IMR-90 (cell line): ENCODE measurements at regions not wholly inside any gene's neighbourhood (a gene's known extent, or its start where the extent isn't known, plus 50 kb on each side); places are given as distances from the start of the nearest gene placed in this dataset.

Experiments used
- ATAC-seq: fragments of 200-7000 bp; cut with Tn5 transposase; 2 replicates; pipeline ENCODE4 v1.9.1; 2020; ENCODE audit warnings: low read depth, mild to moderate bottlenecking, moderate library complexity
- BruUV-seq: library from RNA; stranded (reverse); fragments of 400-500 nt; replicated peaks from 2 replicates; lab custom pipeline; 2021; lab: Mats Ljungman, UMichigan
- CTCF ChIA-PET: fragments of 300-600 bp; formaldehyde crosslinking; extraction: SDS; loops from one replicate; lab custom pipeline; 2021; ENCODE audit warnings: antibody characterized with exemption; lab: Yijun Ruan, JAX
- POLR2A ChIA-PET: fragments of 300-600 bp; sonication (Branson Sonifier 250); formaldehyde crosslinking; loops from one replicate; lab custom pipeline; 2022; ENCODE audit warnings: antibody characterized with exemption; ENCODE audit not compliant: unreplicated experiment; lab: Charles Lee
- DNase-seq: peaks from one replicate; pipeline ENCODE4 v3.0.0; 2013
- H2AFZ ChIP-seq: replicated peaks from 2 replicates; pipeline ENCODE3; 2013; ENCODE audit warnings: low read length, mild to moderate bottlenecking; ENCODE audit not compliant: poor library complexity
- H2AK5ac ChIP-seq: 2 replicates; pipeline ENCODE4 v1.6.1; 2013; ENCODE audit warnings: low read depth, low read length, inconsistent platforms
- H2AK9ac ChIP-seq: replicated peaks from 2 replicates; pipeline ENCODE3; 2013; ENCODE audit warnings: mild to moderate bottlenecking, low read depth, low read length, moderate library complexity; ENCODE audit not compliant: poor library complexity
- H2BK120ac ChIP-seq: 2 replicates; pipeline ENCODE4 v1.6.1; 2013; ENCODE audit warnings: low read depth, low read length, inconsistent platforms
- H2BK15ac ChIP-seq: 3 replicates; pipeline ENCODE4 v1.6.1; 2013; ENCODE audit warnings: low read depth, low read length, inconsistent platforms
- H2BK20ac ChIP-seq: 2 replicates; pipeline ENCODE4 v1.6.1; 2013; ENCODE audit warnings: low read depth, mild to moderate bottlenecking, inconsistent platforms, low read length, moderate library complexity
- H2BK5ac ChIP-seq: 2 replicates; pipeline ENCODE4 v1.6.1; 2013; ENCODE audit warnings: mild to moderate bottlenecking, low read depth, low read length, inconsistent platforms; ENCODE audit not compliant: poor library complexity, severe bottlenecking
- H3K14ac ChIP-seq: replicated peaks from 2 replicates; pipeline ENCODE4 v1.6.1; 2013; ENCODE audit warnings: low read depth, low read length, inconsistent platforms
- H3K18ac ChIP-seq: 2 replicates; pipeline ENCODE4 v1.6.1; 2013; ENCODE audit warnings: low read depth, low read length, control low read depth
- H3K23ac ChIP-seq: 2 replicates; pipeline ENCODE4 v1.6.1; 2013; ENCODE audit warnings: low read depth, low read length, inconsistent platforms
- H3K27ac ChIP-seq: 2 replicates; pipeline ENCODE4 v1.5.1; 2013; ENCODE audit warnings: mild to moderate bottlenecking, control low read depth, low read length; ENCODE audit not compliant: insufficient read depth
- H3K27me3 ChIP-seq: 2 replicates; pipeline ENCODE4 v1.6.1; 2013; ENCODE audit warnings: low read length; ENCODE audit not compliant: control insufficient read depth, insufficient read depth
- H3K36me3 ChIP-seq: 2 replicates; pipeline ENCODE4 v1.6.1; 2013; ENCODE audit warnings: low read length, mixed read lengths; ENCODE audit not compliant: control insufficient read depth, insufficient read depth
- H3K4ac ChIP-seq: 2 replicates; pipeline ENCODE4 v1.6.1; 2013; ENCODE audit warnings: low read depth, low read length, inconsistent platforms
- H3K4me1 ChIP-seq: 2 replicates; pipeline ENCODE4 v1.6.1; 2013; ENCODE audit warnings: low read length, mixed read lengths; ENCODE audit not compliant: control insufficient read depth, insufficient read depth
- H3K4me2 ChIP-seq: 2 replicates; pipeline ENCODE4 v1.6.1; 2013; ENCODE audit warnings: low read depth, mild to moderate bottlenecking, control low read depth, low read length, moderate library complexity
- H3K4me3 ChIP-seq: 2 replicates; pipeline ENCODE4 v1.5.1; 2013; ENCODE audit warnings: low read depth, mild to moderate bottlenecking, control low read depth, low read length, moderate library complexity; ENCODE audit not compliant: insufficient read depth
- H3K56ac ChIP-seq: 2 replicates; pipeline ENCODE4 v1.6.1; 2013; ENCODE audit warnings: low read length, inconsistent platforms; ENCODE audit not compliant: insufficient read depth; ENCODE audit errors: extremely low read depth
- H3K79me1 ChIP-seq, 2 experiments: 2 replicates each; pipeline ENCODE4 v1.6.1; 2013; ENCODE audit warnings: low read length in 2 of 2, inconsistent platforms in 1 of 2, low read depth in 1 of 2
- H3K9ac ChIP-seq: 2 replicates; pipeline ENCODE4 v1.6.1; 2013; ENCODE audit warnings: low read depth, low read length, control low read depth
- H3K9me1 ChIP-seq: 2 replicates; pipeline ENCODE4 v1.6.1; 2013; ENCODE audit warnings: low read length, inconsistent platforms; ENCODE audit not compliant: insufficient read depth
- H3K9me3 ChIP-seq: 2 replicates; pipeline ENCODE4 v1.6.1; 2013; ENCODE audit warnings: low read length; ENCODE audit not compliant: control insufficient read depth, insufficient read depth
- H4K20me1 ChIP-seq: 2 replicates; pipeline ENCODE4 v1.6.1; 2013; ENCODE audit warnings: low read length, inconsistent platforms; ENCODE audit not compliant: insufficient read depth
- H4K5ac ChIP-seq: 2 replicates; pipeline ENCODE4 v1.6.1; 2013; ENCODE audit warnings: mild to moderate bottlenecking, low read depth, low read length, control low read depth
- H4K8ac ChIP-seq, 2 experiments: 2 replicates each; pipeline ENCODE4 v1.6.1; 2013; ENCODE audit warnings: low read depth in 2 of 2, low read length in 2 of 2, control low read depth in 1 of 2, inconsistent platforms in 1 of 2
- H4K91ac ChIP-seq: 2 replicates; pipeline ENCODE4 v1.6.1; 2013; ENCODE audit warnings: low read depth, low read length, inconsistent platforms; ENCODE audit not compliant: insufficient read depth
- CEBPB ChIP-seq: IDR thresholded peaks from 2 replicates; pipeline ENCODE4 v1.6.1; 2012; ENCODE audit warnings: low read depth, low read length, improper control_type of control experiment
- FOS ChIP-seq: fragments of 150-350 bp; IDR thresholded peaks from 2 replicates; pipeline ENCODE4 v1.6.1; 2016; ENCODE audit warnings: low read depth, low read length
- MAZ ChIP-seq: IDR thresholded peaks from 2 replicates; pipeline ENCODE4 v1.6.1; 2012; ENCODE audit warnings: low read depth, mild to moderate bottlenecking, low read length, improper control_type of control experiment, moderate library complexity, borderline replicate concordance
- WGBS, 2 experiments: methylation state at CpG; one replicate each; pipeline versions ENCODE4 v1.1.5 to v1.1.7; 2013; ENCODE audit warnings: missing lambda C conversion rate in 2 of 2; ENCODE audit not compliant: insufficient read length in 1 of 2; ENCODE audit errors: extremely low coverage in 2 of 2; 5-methylcytosine and 5-hydroxymethylcytosine counted together
- dilution Hi-C: fragments of 300-500 bp; cut with HindIII; formaldehyde crosslinking; loops from one replicate; pipeline ENCODE4 v1.14.3; 2018; ENCODE audit warnings: low sequenced_read_pairs; ENCODE audit not compliant: unreplicated experiment
- in situ Hi-C: fragments of 300-500 bp; cut with MboI; formaldehyde crosslinking; loops from 3 replicates; pipeline ENCODE4 v1.14.3; 2019; ENCODE audit warnings: low sequenced_read_pairs, inconsistent platforms, mixed read lengths
- intact Hi-C: fragments of 100-400 bp; cut with micrococcal nuclease; formaldehyde crosslinking; loops from 2 replicates; pipeline ENCODE4 v1.10.0; 2022

GRCh38 chr20:52078289-52078688, 113.3 kb downstream of the ZFP64 start:
- ATAC-seq (no peak), DNase-seq (no peak)
- H3K18ac ChIP-seq = no peak overlapping the region
- no peak overlapping the region for H2BK120ac ChIP-seq
- no peaks in the 10 kb centered on the region for H3K9me1 ChIP-seq
- ChIA-PET CTCF (interaction anchor here (0.7 kb wide), 1 partner anchor 130 kb away, joined by 3 read pairs; no protein-coding TSS in a partner anchor), POLR2A (no interaction called here)
- no peak overlapping the region for H2AFZ ChIP-seq
- in situ Hi-C loops = loop anchor here (25.0 kb wide), 1 partner anchor 1091 kb away; no protein-coding TSS in a partner anchor
- no peak overlapping the region for H2AK5ac ChIP-seq
- H3K9me3 ChIP-seq = no peaks in the 10 kb centered on the region
- no peaks in the 10 kb centered on the region for H3K79me1 ChIP-seq
- no peak overlapping the region for H3K23ac ChIP-seq
- H3K14ac ChIP-seq = no peak overlapping the region
- H4K8ac ChIP-seq = no peak overlapping the region
- H3K9ac ChIP-seq = no peak overlapping the region
- H3K36me3 ChIP-seq = no peaks in the 10 kb centered on the region
- no peak overlapping the region for H4K91ac ChIP-seq
- no peak overlapping the region for H2AK9ac ChIP-seq
- no peak overlapping the region for H3K4me2 ChIP-seq
- H2BK20ac ChIP-seq = no peak overlapping the region
- no peak overlapping the region for H3K27ac ChIP-seq
- TF ChIP-seq CEBPB = 0 out of 2 replicates have a peak, but pooled peaks have one; percentile 7
- no peak for TF ChIP-seq MAZ
- TF ChIP-seq FOS = no peak
- no peak overlapping the region for H2BK5ac ChIP-seq
- H3K56ac ChIP-seq = no peak overlapping the region
- no peak overlapping the region for H4K5ac ChIP-seq
- dilution Hi-C loops = no loop called here
- no peak overlapping the region for H2BK15ac ChIP-seq
- no CpG with 5 or more reads among the region's 4 CpGs for WGBS, 2 experiments
- no peak overlapping the region for H3K4ac ChIP-seq
- no TSS peak for BruUV-seq
- intact Hi-C loops = no loop called here
- peaks cover 2% of the 10 kb centered on the region; the same call in 1 of the 2 replicates for H3K4me1 ChIP-seq
- no peaks in the 10 kb centered on the region for H3K27me3 ChIP-seq
- no peak overlapping the region for H3K4me3 ChIP-seq
- no peaks in the 10 kb centered on the region for H4K20me1 ChIP-seq
